ENCODE measurements at regions not wholly inside any gene's neighbourhood (a gene's known extent, or its start where the extent isn't known, plus 50 kb on each side); places are given as distances from the start of the nearest gene placed in this dataset.

DNA sequence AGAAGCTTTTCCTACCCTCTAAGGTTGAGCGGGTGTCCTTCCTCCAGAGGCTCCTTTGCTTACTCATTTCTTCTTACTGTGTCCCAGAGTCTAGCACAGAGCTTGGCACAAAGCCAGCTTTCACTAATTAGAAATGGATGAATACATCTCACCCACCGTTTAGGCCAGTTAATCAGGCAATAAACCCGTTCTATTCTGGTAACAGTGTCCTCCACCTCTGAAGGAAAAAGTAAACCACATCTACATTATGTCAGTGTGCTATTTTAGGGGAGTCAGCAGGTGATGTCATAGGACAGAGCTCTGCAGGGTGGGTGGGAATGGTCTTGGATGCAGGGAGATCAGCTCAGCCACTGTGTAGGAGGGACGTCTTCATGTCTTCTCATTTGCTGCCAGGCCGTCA is 109.2 kb downstream of the OSTF1 start:
- Mint-ChIP-seq H3K9me3 (ENCODE audit: insufficient read depth) (no peaks in the 10 kb centered on the region), H3K4me3 (no peak overlapping the region), H3K27ac (no peak overlapping the region), H3K4me1 (no peaks in the 10 kb centered on the region), H3K27me3 (peaks cover 7% of the 10 kb centered on the region)
- H3K27ac ChIP-seq (ENCODE audit: low read length in 2 of 2), result no peak overlapping the region
- TF ChIP-seq, protein P1, sequence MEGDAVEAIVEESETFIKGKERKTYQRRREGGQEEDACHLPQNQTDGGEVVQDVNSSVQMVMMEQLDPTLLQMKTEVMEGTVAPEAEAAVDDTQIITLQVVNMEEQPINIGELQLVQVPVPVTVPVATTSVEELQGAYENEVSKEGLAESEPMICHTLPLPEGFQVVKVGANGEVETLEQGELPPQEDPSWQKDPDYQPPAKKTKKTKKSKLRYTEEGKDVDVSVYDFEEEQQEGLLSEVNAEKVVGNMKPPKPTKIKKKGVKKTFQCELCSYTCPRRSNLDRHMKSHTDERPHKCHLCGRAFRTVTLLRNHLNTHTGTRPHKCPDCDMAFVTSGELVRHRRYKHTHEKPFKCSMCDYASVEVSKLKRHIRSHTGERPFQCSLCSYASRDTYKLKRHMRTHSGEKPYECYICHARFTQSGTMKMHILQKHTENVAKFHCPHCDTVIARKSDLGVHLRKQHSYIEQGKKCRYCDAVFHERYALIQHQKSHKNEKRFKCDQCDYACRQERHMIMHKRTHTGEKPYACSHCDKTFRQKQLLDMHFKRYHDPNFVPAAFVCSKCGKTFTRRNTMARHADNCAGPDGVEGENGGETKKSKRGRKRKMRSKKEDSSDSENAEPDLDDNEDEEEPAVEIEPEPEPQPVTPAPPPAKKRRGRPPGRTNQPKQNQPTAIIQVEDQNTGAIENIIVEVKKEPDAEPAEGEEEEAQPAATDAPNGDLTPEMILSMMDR (IDR thresholded peaks at IDR 0.05), result no peak
- TF ChIP-seq EZH2 (IDR thresholded peaks at IDR 0.05; ENCODE audit: borderline replicate concordance, insufficient read depth, low read depth, low read length, poor library complexity, severe bottlenecking), result no peak
- no peaks in the 10 kb centered on the region for H3K36me3 ChIP-seq (replicated peaks in 1 of 2; ENCODE audit: control extremely low read depth in 1 of 2, control insufficient read depth in 1 of 2, extremely low read depth in 1 of 2, insufficient read depth in 2 of 2, low read length in 1 of 2)
- no peaks in the 10 kb centered on the region for H3K9me3 ChIP-seq (ENCODE audit: control extremely low read depth in 1 of 3, control insufficient read depth in 2 of 3, insufficient read depth in 1 of 3, low read length in 2 of 3)
- intact Hi-C loops (cut with micrococcal nuclease), result no loop called here
- ATAC-seq (ENCODE audit: low read depth) (no peak), DNase-seq (no peak)
- H2AFZ ChIP-seq (ENCODE audit: insufficient read depth, low read depth, low read length, poor library complexity, severe bottlenecking), result no peak overlapping the region
- 71% methylated on average over 1 of the region's 5 CpGs for WGBS (ENCODE audit: insufficient coverage)
- ChIA-PET POLR2A (no interaction called here), CTCF (no interaction called here)
- no peaks in the 10 kb centered on the region for H3K4me1 ChIP-seq (ENCODE audit: control insufficient read depth in 2 of 2, insufficient read depth in 2 of 2, low read length in 2 of 2)
- H3K27me3 ChIP-seq (replicated peaks in 1 of 4; ENCODE audit: control extremely low read depth in 1 of 4, control insufficient read depth in 3 of 4, insufficient read depth in 4 of 4, low read length in 3 of 4), result no peaks in the 10 kb centered on the region
- H4K20me1 ChIP-seq (ENCODE audit: control insufficient read depth, insufficient read depth, low read length, poor library complexity, severe bottlenecking), result no peaks in the 10 kb centered on the region
- H3K79me2 ChIP-seq (ENCODE audit: control insufficient read depth, insufficient read depth, low read length), result no peaks in the 10 kb centered on the region
- no peak overlapping the region for H3K4me3 ChIP-seq (ENCODE audit: control extremely low read depth in 1 of 5, extremely low read depth in 1 of 5, insufficient read depth in 1 of 5, low read depth in 2 of 5, low read length in 4 of 5)
- no peak overlapping the region for H3K4me2 ChIP-seq (replicated peaks; ENCODE audit: low read depth, low read length, poor library complexity, severe bottlenecking)
- H3K9ac ChIP-seq (ENCODE audit: low read length), result no peak overlapping the region

DNA sequence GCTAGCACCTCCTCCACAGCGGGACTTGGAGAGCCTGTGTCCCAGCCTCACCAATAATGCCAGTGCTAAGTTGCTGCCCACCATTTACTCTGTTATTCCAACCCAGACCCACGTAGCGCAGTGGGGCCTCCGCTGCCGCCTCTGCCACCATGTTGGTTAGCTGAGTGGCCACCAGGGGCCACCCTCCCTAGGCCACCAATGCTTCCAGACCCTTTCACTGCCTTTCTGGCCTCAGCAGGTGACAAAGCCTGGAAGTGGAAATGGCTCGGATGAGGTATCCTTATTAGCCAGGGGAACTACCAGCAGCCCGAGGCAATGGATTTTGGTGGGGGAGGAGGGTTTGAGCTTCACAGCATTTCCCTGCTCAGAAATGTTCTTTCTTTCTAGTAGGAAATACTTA is 110.1 kb downstream of the OSTF1 start:
- H3K9me3 Mint-ChIP-seq (ENCODE audit: insufficient read depth), result no peaks in the 10 kb centered on the region
- POLR2A ChIA-PET, result no interaction called here
- no peak overlapping the region for H3K4me2 ChIP-seq (replicated peaks; ENCODE audit: low read depth, low read length, poor library complexity, severe bottlenecking)
- H3K9me3 ChIP-seq (ENCODE audit: control extremely low read depth in 1 of 3, control insufficient read depth in 2 of 3, insufficient read depth in 1 of 3, low read length in 2 of 3), result no peaks in the 10 kb centered on the region
- WGBS (ENCODE audit: insufficient coverage), result 94% methylated on average over 3 of the region's 7 CpGs
- no peaks in the 10 kb centered on the region for H4K20me1 ChIP-seq (ENCODE audit: control insufficient read depth, insufficient read depth, low read length, poor library complexity, severe bottlenecking)
- H3K4me3 Mint-ChIP-seq, result no peak overlapping the region
- no peak overlapping the region for H3K4me3 ChIP-seq (ENCODE audit: control extremely low read depth in 1 of 5, extremely low read depth in 1 of 5, insufficient read depth in 1 of 5, low read depth in 2 of 5, low read length in 4 of 5)
- H3K27me3 ChIP-seq (replicated peaks in 1 of 4; ENCODE audit: control extremely low read depth in 1 of 4, control insufficient read depth in 3 of 4, insufficient read depth in 4 of 4, low read length in 3 of 4), result no peaks in the 10 kb centered on the region
- H3K4me1 Mint-ChIP-seq, result no peaks in the 10 kb centered on the region
- H3K9ac ChIP-seq (ENCODE audit: low read length), result no peak overlapping the region
- DNase-seq, result no peak
- H3K27me3 Mint-ChIP-seq, result peaks cover 7% of the 10 kb centered on the region
- ATAC-seq (ENCODE audit: low read depth), result no peak
- intact Hi-C loops (cut with micrococcal nuclease), result no loop called here
- CTCF ChIA-PET, result no interaction called here
- no peak overlapping the region for H3K27ac ChIP-seq (ENCODE audit: low read length in 2 of 2)
- no peaks in the 10 kb centered on the region for H3K79me2 ChIP-seq (ENCODE audit: control insufficient read depth, insufficient read depth, low read length)
- H3K4me1 ChIP-seq (ENCODE audit: control insufficient read depth in 2 of 2, insufficient read depth in 2 of 2, low read length in 2 of 2), result no peaks in the 10 kb centered on the region
- no peaks in the 10 kb centered on the region for H3K36me3 ChIP-seq (replicated peaks in 1 of 2; ENCODE audit: control extremely low read depth in 1 of 2, control insufficient read depth in 1 of 2, extremely low read depth in 1 of 2, insufficient read depth in 2 of 2, low read length in 1 of 2)
- H3K27ac Mint-ChIP-seq, result no peak overlapping the region
- H2AFZ ChIP-seq (ENCODE audit: insufficient read depth, low read depth, low read length, poor library complexity, severe bottlenecking), result no peak overlapping the region
- TF ChIP-seq, protein P1 (IDR thresholded peaks at IDR 0.05), result no peak
- TF ChIP-seq EZH2 (IDR thresholded peaks at IDR 0.05; ENCODE audit: borderline replicate concordance, insufficient read depth, low read depth, low read length, poor library complexity, severe bottlenecking), result no peak

All from B cell (primary cell).